Lower leg skin (tissue), 3 donors: ENCODE measurements at regions not wholly inside any gene's neighbourhood (a gene's known extent, or its start where the extent isn't known, plus 50 kb on each side); places are given as distances from the start of the nearest gene placed in this dataset.

Source experiments
- CTCF ChIP-seq, 3 donors: fragments of 450-650 bp; IDR thresholded peaks; one replicate each; pipeline ENCODE4 v1.5.1; 2016; ENCODE audit warnings: antibody characterized with exemption in 3 of 3, mild to moderate bottlenecking in 3 of 3, moderate library complexity in 2 of 3
- POLR2A ChIP-seq, 2 donors: fragments of 450-650 bp; IDR thresholded peaks; one replicate each; pipeline ENCODE4 v1.6.1; 2016 to 2017; ENCODE audit warnings: antibody characterized with exemption in 2 of 2, mild to moderate bottlenecking in 1 of 2, moderate library complexity in 1 of 2

GRCh38 chr5:174172152-174172551, 126.6 kb downstream of the NSG2 start:
- TF ChIP-seq CTCF (IDR thresholded peaks at IDR 0.05): no peak
- TF ChIP-seq POLR2A (IDR thresholded peaks at IDR 0.05): no peak
